ENCODE measurements at regions not wholly inside any gene's neighbourhood (a gene's known extent, or its start where the extent isn't known, plus 50 kb on each side); places are given as distances from the start of the nearest gene placed in this dataset.
A peak's percentile ranks its signal among the peaks of the same experiment; 100 is the strongest.

DNA sequence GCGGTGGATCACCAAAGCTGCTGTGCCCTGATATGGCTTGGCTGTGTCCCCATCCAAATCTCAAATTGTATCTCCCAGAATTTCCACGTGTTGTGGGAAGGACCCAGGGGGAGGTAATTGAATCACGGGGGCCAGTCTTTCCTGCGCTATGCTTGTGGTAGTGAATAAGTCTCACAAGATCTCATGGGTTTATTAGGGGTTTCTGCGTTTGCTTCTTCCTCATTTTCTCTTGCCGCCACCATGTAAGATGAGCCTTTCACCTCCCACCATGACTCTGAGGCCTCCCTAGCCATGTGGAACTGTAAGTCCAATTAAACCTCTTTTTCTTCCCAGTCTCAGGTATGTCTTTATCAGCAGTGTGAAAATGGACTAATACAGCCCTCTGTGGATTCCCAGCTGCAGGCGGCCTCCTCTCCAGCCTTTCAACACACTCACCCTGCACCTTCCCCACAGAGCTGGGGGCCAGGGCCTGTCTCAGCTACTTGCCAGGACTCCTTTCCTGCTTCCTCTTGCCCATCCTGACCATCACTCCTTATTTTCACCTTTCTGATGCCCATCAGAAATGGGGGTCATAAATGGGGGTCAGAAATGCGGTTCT is 57.2 kb upstream of the TOMM7 start:
- WGBS (ENCODE audit: missing lambda C conversion rate), result 42% methylated on average over 8 of the region's 8 CpGs
- TF ChIP-seq POLR2A (IDR thresholded peaks at IDR 0.05; ENCODE audit: low read length), result no peak
- TF ChIP-seq ZNF302 (CRISPR knock-in tag; IDR thresholded peaks at IDR 0.05), result no peak
- TF ChIP-seq, protein P1, sequence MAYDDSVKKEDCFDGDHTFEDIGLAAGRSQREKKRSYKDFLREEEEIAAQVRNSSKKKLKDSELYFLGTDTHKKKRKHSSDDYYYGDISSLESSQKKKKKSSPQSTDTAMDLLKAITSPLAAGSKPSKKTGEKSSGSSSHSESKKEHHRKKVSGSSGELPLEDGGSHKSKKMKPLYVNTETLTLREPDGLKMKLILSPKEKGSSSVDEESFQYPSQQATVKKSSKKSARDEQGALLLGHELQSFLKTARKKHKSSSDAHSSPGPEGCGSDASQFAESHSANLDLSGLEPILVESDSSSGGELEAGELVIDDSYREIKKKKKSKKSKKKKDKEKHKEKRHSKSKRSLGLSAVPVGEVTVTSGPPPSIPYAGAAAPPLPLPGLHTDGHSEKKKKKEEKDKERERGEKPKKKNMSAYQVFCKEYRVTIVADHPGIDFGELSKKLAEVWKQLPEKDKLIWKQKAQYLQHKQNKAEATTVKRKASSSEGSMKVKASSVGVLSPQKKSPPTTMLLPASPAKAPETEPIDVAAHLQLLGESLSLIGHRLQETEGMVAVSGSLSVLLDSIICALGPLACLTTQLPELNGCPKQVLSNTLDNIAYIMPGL (CRISPR knock-in tag; IDR thresholded peaks at IDR 0.05; ENCODE audit: borderline replicate concordance), result no peak
- TF ChIP-seq, protein P2, sequence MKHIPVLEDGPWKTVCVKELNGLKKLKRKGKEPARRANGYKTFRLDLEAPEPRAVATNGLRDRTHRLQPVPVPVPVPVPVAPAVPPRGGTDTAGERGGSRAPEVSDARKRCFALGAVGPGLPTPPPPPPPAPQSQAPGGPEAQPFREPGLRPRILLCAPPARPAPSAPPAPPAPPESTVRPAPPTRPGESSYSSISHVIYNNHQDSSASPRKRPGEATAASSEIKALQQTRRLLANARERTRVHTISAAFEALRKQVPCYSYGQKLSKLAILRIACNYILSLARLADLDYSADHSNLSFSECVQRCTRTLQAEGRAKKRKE (CRISPR knock-in tag; IDR thresholded peaks at IDR 0.05; ENCODE audit: low read depth), result no peak
- TF ChIP-seq GATA3 (IDR thresholded peaks at IDR 0.05; ENCODE audit: borderline replicate concordance), result no peak
- TF ChIP-seq MAZ (IDR thresholded peaks at IDR 0.05; ENCODE audit: borderline replicate concordance, low read depth, low read length), result no peak
- no peak for TF ChIP-seq PHF8 (IDR thresholded peaks at IDR 0.05; ENCODE audit: borderline replicate concordance, low read depth)
- H3K4me3 ChIP-seq, result no peak overlapping the region
- no peak overlapping the region for H3K4me2 ChIP-seq
- H3K4me1 ChIP-seq, result no peaks in the 10 kb centered on the region
- ChIA-PET CTCF (no interaction called here), POLR2A (no interaction called here)
- H3K9me3 ChIP-seq, result no peaks in the 10 kb centered on the region
- ATAC-seq, result no peak
- FAIRE-seq, result no peak
- H3K27ac ChIP-seq, result no peak overlapping the region
- DNase-seq (ENCODE audit: low read depth in 1 of 2, low spot score in 1 of 2), result no peak

DNA sequence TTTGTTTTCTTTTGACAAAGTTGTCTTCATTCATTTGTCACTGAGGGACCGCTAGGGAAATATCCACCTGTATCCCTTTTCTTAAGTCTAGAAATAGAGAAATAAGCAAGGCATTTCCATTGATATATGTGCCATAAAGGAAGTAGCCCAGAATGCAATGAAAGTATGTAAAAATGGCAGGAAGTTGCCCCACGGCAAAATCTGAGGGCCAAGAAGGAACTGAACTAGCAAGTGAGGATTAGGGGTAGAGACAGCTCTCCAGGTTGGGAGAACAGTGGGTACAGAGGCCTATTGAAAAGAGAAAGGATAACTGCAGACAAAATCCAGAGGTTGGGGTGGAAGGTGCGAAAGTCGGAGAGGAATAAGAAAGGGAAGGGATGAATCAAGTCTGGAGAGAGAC is 56.6 kb upstream of the TOMM7 start:
- Histone ChIP-seq H3K4me1 (no peaks in the 10 kb centered on the region), H3K27ac (no peak overlapping the region), H3K9me3 (no peaks in the 10 kb centered on the region), H3K4me3 (no peak overlapping the region), H3K4me2 (no peak overlapping the region)
- ATAC-seq, result no peak
- no peak for TF ChIP-seq CHD4 (IDR thresholded peaks at IDR 0.05; ENCODE audit: borderline replicate concordance)
- TF ChIP-seq RFX5 (IDR thresholded peaks at IDR 0.05), result no peak
- TF ChIP-seq, protein P3, sequence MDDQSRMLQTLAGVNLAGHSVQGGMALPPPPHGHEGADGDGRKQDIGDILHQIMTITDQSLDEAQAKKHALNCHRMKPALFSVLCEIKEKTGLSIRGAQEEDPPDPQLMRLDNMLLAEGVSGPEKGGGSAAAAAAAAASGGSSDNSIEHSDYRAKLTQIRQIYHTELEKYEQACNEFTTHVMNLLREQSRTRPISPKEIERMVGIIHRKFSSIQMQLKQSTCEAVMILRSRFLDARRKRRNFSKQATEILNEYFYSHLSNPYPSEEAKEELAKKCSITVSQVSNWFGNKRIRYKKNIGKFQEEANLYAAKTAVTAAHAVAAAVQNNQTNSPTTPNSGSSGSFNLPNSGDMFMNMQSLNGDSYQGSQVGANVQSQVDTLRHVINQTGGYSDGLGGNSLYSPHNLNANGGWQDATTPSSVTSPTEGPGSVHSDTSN (IDR thresholded peaks at IDR 0.05), result no peak
- TF ChIP-seq JUNB (IDR thresholded peaks at IDR 0.05), result no peak
- TF ChIP-seq, protein P4, sequence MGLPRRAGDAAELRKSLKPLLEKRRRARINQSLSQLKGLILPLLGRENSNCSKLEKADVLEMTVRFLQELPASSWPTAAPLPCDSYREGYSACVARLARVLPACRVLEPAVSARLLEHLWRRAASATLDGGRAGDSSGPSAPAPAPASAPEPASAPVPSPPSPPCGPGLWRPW (IDR thresholded peaks at IDR 0.05), result no peak
- no peak for TF ChIP-seq ZNF302 (CRISPR knock-in tag; IDR thresholded peaks at IDR 0.05)
- TF ChIP-seq, protein P5, sequence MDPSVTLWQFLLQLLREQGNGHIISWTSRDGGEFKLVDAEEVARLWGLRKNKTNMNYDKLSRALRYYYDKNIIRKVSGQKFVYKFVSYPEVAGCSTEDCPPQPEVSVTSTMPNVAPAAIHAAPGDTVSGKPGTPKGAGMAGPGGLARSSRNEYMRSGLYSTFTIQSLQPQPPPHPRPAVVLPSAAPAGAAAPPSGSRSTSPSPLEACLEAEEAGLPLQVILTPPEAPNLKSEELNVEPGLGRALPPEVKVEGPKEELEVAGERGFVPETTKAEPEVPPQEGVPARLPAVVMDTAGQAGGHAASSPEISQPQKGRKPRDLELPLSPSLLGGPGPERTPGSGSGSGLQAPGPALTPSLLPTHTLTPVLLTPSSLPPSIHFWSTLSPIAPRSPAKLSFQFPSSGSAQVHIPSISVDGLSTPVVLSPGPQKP (IDR thresholded peaks at IDR 0.05; ENCODE audit: low read depth, low read length), result no peak
- TF ChIP-seq, protein P6, sequence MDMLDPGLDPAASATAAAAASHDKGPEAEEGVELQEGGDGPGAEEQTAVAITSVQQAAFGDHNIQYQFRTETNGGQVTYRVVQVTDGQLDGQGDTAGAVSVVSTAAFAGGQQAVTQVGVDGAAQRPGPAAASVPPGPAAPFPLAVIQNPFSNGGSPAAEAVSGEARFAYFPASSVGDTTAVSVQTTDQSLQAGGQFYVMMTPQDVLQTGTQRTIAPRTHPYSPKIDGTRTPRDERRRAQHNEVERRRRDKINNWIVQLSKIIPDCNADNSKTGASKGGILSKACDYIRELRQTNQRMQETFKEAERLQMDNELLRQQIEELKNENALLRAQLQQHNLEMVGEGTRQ (IDR thresholded peaks at IDR 0.05), result no peak
- no peak for FAIRE-seq
- no peak for DNase-seq (ENCODE audit: low read depth in 1 of 2, low spot score in 1 of 2)
- ChIA-PET CTCF (no interaction called here), POLR2A (no interaction called here)
- WGBS (ENCODE audit: missing lambda C conversion rate), result 82% methylated on average over 4 of the region's 4 CpGs

DNA sequence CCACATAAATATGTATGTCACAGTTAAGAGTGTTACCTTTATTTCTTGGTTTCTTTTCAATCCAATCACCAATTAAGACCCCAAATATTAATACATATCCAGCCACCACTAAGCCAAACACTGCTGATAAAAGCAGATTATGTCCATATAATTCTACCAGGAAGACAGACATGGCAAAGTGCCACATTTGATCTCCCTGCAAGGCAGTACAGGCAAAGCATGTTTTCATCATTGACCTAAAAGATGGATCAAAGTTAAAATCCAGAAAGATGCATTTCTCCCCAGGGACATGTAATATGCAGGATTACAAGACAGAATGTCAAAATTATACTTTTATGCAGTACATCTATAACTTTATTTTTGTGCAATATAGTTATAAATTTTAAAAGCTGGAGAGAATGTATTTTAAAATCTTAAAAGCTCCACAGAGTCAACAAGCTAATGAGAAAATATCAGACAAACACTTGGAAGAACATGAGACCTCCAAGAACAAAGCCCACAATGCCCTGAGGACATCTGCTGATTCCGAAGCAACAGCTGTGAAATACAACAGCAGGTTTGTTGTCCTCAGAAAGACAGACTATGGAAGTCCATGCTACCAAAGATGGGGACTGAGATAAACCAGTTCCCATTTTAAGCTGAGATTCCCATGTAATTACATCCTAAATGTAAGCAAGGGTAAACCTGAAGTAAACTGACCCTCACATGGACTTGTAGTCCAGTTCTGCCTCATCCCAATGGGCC is 54.5 kb upstream of the TOMM7 start:
- Histone ChIP-seq H3K4me3 (no peak overlapping the region), H3K4me2 (no peak overlapping the region), H3K4me1 (no peaks in the 10 kb centered on the region), H3K9me3 (no peaks in the 10 kb centered on the region), H3K27ac (no peak overlapping the region)
- ATAC-seq (no peak), DNase-seq (ENCODE audit: low read depth in 1 of 2, low spot score in 1 of 2) (no peak), FAIRE-seq (peak; percentile 56)
- TF ChIP-seq NFE2L2 (conservative IDR thresholded peaks at IDR 0.05; ENCODE audit: low read length) (no peak), KDM1A (IDR thresholded peaks at IDR 0.05; ENCODE audit: low read depth) (no peak), NPAS2 (CRISPR knock-in tag; IDR thresholded peaks at IDR 0.05; ENCODE audit: borderline replicate concordance) (no peak), HOXB13 (CRISPR knock-in tag; IDR thresholded peaks at IDR 0.05; ENCODE audit: low read depth) (no peak)
- TF ChIP-seq, protein P1 (CRISPR knock-in tag; IDR thresholded peaks at IDR 0.05; ENCODE audit: borderline replicate concordance), result no peak
- 33% methylated on average over 1 of the region's 1 CpG for WGBS (ENCODE audit: missing lambda C conversion rate)
- ChIA-PET POLR2A (no interaction called here), CTCF (interaction anchor here (1.0 kb wide), 2 partner anchors 34 to 178 kb away, joined by 3 read pairs; no protein-coding TSS in a partner anchor)
